ENCODE measurements at regions not wholly inside any gene's neighbourhood (a gene's known extent, or its start where the extent isn't known, plus 50 kb on each side); places are given as distances from the start of the nearest gene placed in this dataset.

- no peaks in the 10 kb centered on the region for H3K36me3 ChIP-seq (ENCODE audit: control insufficient read depth in 1 of 2, insufficient read depth in 2 of 2, low read length in 2 of 2)
- no peaks in the 10 kb centered on the region for H3K4me1 ChIP-seq (ENCODE audit: control insufficient read depth in 1 of 2, insufficient read depth in 2 of 2, low read length in 2 of 2)
- H3K27ac ChIP-seq (ENCODE audit: low read length), result no peak overlapping the region
- no peaks in the 10 kb centered on the region for H3K27me3 ChIP-seq (ENCODE audit: low read depth, low read length)
- no peak overlapping the region for H3K4me3 ChIP-seq (ENCODE audit: low read depth in 1 of 2, low read length in 2 of 2)
- H3K9me3 ChIP-seq (ENCODE audit: control insufficient read depth in 1 of 2, low read length in 2 of 2), result peaks cover 0 to 3% of the 10 kb centered on the region in 2 donors
Observed at GRCh38 chr1:29399465-29399864, 163.1 kb downstream of the PTPRU start.

- H3K36me3 ChIP-seq (ENCODE audit: control insufficient read depth in 1 of 2, insufficient read depth in 2 of 2, low read length in 2 of 2), result no peaks in the 10 kb centered on the region
- no peak overlapping the region for H3K4me3 ChIP-seq (ENCODE audit: low read depth in 1 of 2, low read length in 2 of 2)
- H3K27me3 ChIP-seq (ENCODE audit: low read depth, low read length), result no peaks in the 10 kb centered on the region
- H3K27ac ChIP-seq (ENCODE audit: low read length), result no peak overlapping the region
- H3K4me1 ChIP-seq (ENCODE audit: control insufficient read depth in 1 of 2, insufficient read depth in 2 of 2, low read length in 2 of 2), result no peaks in the 10 kb centered on the region
- H3K9me3 ChIP-seq (ENCODE audit: control insufficient read depth in 1 of 2, low read length in 2 of 2), result peaks cover 0 to 3% of the 10 kb centered on the region in 2 donors
Observed at GRCh38 chr1:29398431-29398830, 162.1 kb downstream of the PTPRU start.

- peaks cover 0 to 3% of the 10 kb centered on the region in 2 donors for H3K9me3 ChIP-seq (ENCODE audit: control insufficient read depth in 1 of 2, low read length in 2 of 2)
- no peaks in the 10 kb centered on the region for H3K36me3 ChIP-seq (ENCODE audit: control insufficient read depth in 1 of 2, insufficient read depth in 2 of 2, low read length in 2 of 2)
- no peak overlapping the region for H3K4me3 ChIP-seq (ENCODE audit: low read depth in 1 of 2, low read length in 2 of 2)
- no peak overlapping the region for H3K27ac ChIP-seq (ENCODE audit: low read length)
- no peaks in the 10 kb centered on the region for H3K27me3 ChIP-seq (ENCODE audit: low read depth, low read length)
- H3K4me1 ChIP-seq (ENCODE audit: control insufficient read depth in 1 of 2, insufficient read depth in 2 of 2, low read length in 2 of 2), result no peaks in the 10 kb centered on the region
Observed at GRCh38 chr1:29397981-29398380, 161.7 kb downstream of the PTPRU start.

GRCh38 chr1:29397256-29397590 is 160.9 kb downstream of the PTPRU start:
- Histone ChIP-seq H3K36me3 (ENCODE audit: control insufficient read depth in 1 of 2, insufficient read depth in 2 of 2, low read length in 2 of 2) (no peaks in the 10 kb centered on the region), H3K27ac (ENCODE audit: low read length) (no peak overlapping the region), H3K4me1 (ENCODE audit: control insufficient read depth in 1 of 2, insufficient read depth in 2 of 2, low read length in 2 of 2) (no peaks in the 10 kb centered on the region), H3K27me3 (ENCODE audit: low read depth, low read length) (no peaks in the 10 kb centered on the region), H3K4me3 (ENCODE audit: low read depth in 1 of 2, low read length in 2 of 2) (no peak overlapping the region), H3K9me3 (ENCODE audit: control insufficient read depth in 1 of 2, low read length in 2 of 2) (peaks cover 0 to 3% of the 10 kb centered on the region in 2 donors)

- no peaks in the 10 kb centered on the region for H3K4me1 ChIP-seq (ENCODE audit: control insufficient read depth in 1 of 2, insufficient read depth in 2 of 2, low read length in 2 of 2)
- H3K4me3 ChIP-seq (ENCODE audit: low read depth in 1 of 2, low read length in 2 of 2), result no peak overlapping the region
- H3K27ac ChIP-seq (ENCODE audit: low read length), result no peak overlapping the region
- H3K27me3 ChIP-seq (ENCODE audit: low read depth, low read length), result no peaks in the 10 kb centered on the region
- peaks cover 0 to 3% of the 10 kb centered on the region in 2 donors for H3K9me3 ChIP-seq (ENCODE audit: control insufficient read depth in 1 of 2, low read length in 2 of 2)
- H3K36me3 ChIP-seq (ENCODE audit: control insufficient read depth in 1 of 2, insufficient read depth in 2 of 2, low read length in 2 of 2), result no peaks in the 10 kb centered on the region
Observed at GRCh38 chr1:29396438-29397255, 160.3 kb downstream of the PTPRU start.

- no peak overlapping the region for H3K4me3 ChIP-seq (ENCODE audit: low read depth in 1 of 2, low read length in 2 of 2)
- no peak overlapping the region for H3K27ac ChIP-seq (ENCODE audit: low read length)
- H3K4me1 ChIP-seq (ENCODE audit: control insufficient read depth in 1 of 2, insufficient read depth in 2 of 2, low read length in 2 of 2), result no peaks in the 10 kb centered on the region
- H3K36me3 ChIP-seq (ENCODE audit: control insufficient read depth in 1 of 2, insufficient read depth in 2 of 2, low read length in 2 of 2), result no peaks in the 10 kb centered on the region
- no peaks in the 10 kb centered on the region for H3K27me3 ChIP-seq (ENCODE audit: low read depth, low read length)
- H3K9me3 ChIP-seq (ENCODE audit: control insufficient read depth in 1 of 2, low read length in 2 of 2), result peaks cover 0 to 3% of the 10 kb centered on the region in 2 donors
Observed at GRCh38 chr1:29395736-29396437, 159.6 kb downstream of the PTPRU start.

GRCh38 chr1:29394521-29395225 is 158.4 kb downstream of the PTPRU start:
- H3K4me1 ChIP-seq (ENCODE audit: control insufficient read depth in 1 of 2, insufficient read depth in 2 of 2, low read length in 2 of 2), result no peaks in the 10 kb centered on the region
- no peaks in the 10 kb centered on the region for H3K36me3 ChIP-seq (ENCODE audit: control insufficient read depth in 1 of 2, insufficient read depth in 2 of 2, low read length in 2 of 2)
- H3K27ac ChIP-seq (ENCODE audit: low read length), result no peak overlapping the region
- H3K4me3 ChIP-seq (ENCODE audit: low read depth in 1 of 2, low read length in 2 of 2), result no peak overlapping the region
- peaks cover 0 to 3% of the 10 kb centered on the region in 2 donors for H3K9me3 ChIP-seq (ENCODE audit: control insufficient read depth in 1 of 2, low read length in 2 of 2)
- no peaks in the 10 kb centered on the region for H3K27me3 ChIP-seq (ENCODE audit: low read depth, low read length)

GRCh38 chr1:29393451-29393826 is 157.1 kb downstream of the PTPRU start:
- Histone ChIP-seq H3K27ac (ENCODE audit: low read length) (no peak overlapping the region), H3K4me1 (ENCODE audit: control insufficient read depth in 1 of 2, insufficient read depth in 2 of 2, low read length in 2 of 2) (no peaks in the 10 kb centered on the region), H3K9me3 (ENCODE audit: control insufficient read depth in 1 of 2, low read length in 2 of 2) (no peaks in the 10 kb centered on the region), H3K4me3 (ENCODE audit: low read depth in 1 of 2, low read length in 2 of 2) (no peak overlapping the region), H3K36me3 (ENCODE audit: control insufficient read depth in 1 of 2, insufficient read depth in 2 of 2, low read length in 2 of 2) (no peaks in the 10 kb centered on the region), H3K27me3 (ENCODE audit: low read depth, low read length) (no peaks in the 10 kb centered on the region)

GRCh38 chr1:29392486-29393450 is 156.4 kb downstream of the PTPRU start:
- Histone ChIP-seq H3K27ac (ENCODE audit: low read length) (no peak overlapping the region), H3K27me3 (ENCODE audit: low read depth, low read length) (no peaks in the 10 kb centered on the region), H3K36me3 (ENCODE audit: control insufficient read depth in 1 of 2, insufficient read depth in 2 of 2, low read length in 2 of 2) (no peaks in the 10 kb centered on the region), H3K9me3 (ENCODE audit: control insufficient read depth in 1 of 2, low read length in 2 of 2) (no peaks in the 10 kb centered on the region), H3K4me3 (ENCODE audit: low read depth in 1 of 2, low read length in 2 of 2) (no peak overlapping the region), H3K4me1 (ENCODE audit: control insufficient read depth in 1 of 2, insufficient read depth in 2 of 2, low read length in 2 of 2) (no peaks in the 10 kb centered on the region)

GRCh38 chr1:29392036-29392435 is 155.7 kb downstream of the PTPRU start:
- no peak overlapping the region for H3K27ac ChIP-seq (ENCODE audit: low read length)
- no peak overlapping the region for H3K4me3 ChIP-seq (ENCODE audit: low read depth in 1 of 2, low read length in 2 of 2)
- H3K27me3 ChIP-seq (ENCODE audit: low read depth, low read length), result no peaks in the 10 kb centered on the region
- H3K4me1 ChIP-seq (ENCODE audit: control insufficient read depth in 1 of 2, insufficient read depth in 2 of 2, low read length in 2 of 2), result no peaks in the 10 kb centered on the region
- no peaks in the 10 kb centered on the region for H3K36me3 ChIP-seq (ENCODE audit: control insufficient read depth in 1 of 2, insufficient read depth in 2 of 2, low read length in 2 of 2)
- no peaks in the 10 kb centered on the region for H3K9me3 ChIP-seq (ENCODE audit: control insufficient read depth in 1 of 2, low read length in 2 of 2)
